Neural progenitor cell (in vitro differentiated cells): ENCODE measurements at regions not wholly inside any gene's neighbourhood (a gene's known extent, or its start where the extent isn't known, plus 50 kb on each side); places are given as distances from the start of the nearest gene placed in this dataset.

ENCODE experiments used
- DNase-seq: peaks from one replicate; pipeline ENCODE4 v3.0.0-alpha.2; 2016; ENCODE audit warnings: low spot score
- H2AFZ ChIP-seq: fragments of 200-600 bp; sonication (generic); replicated peaks from 2 replicates; pipeline ENCODE4 v1.6.1; 2016; ENCODE audit warnings: antibody characterized with exemption
- H3F3A ChIP-seq: fragments of 200-600 bp; sonication (generic); 2 replicates; pipeline ENCODE4 v1.6.1; 2016; ENCODE audit warnings: antibody characterized with exemption, low read depth
- H3K27ac ChIP-seq: fragments of 200-600 bp; sonication (generic); 2 replicates; pipeline ENCODE4 v1.5.1; 2016; ENCODE audit warnings: mild to moderate bottlenecking
- H3K27me3 ChIP-seq: fragments of 200-600 bp; sonication (generic); 2 replicates; pipeline ENCODE4 v1.6.1; 2016; ENCODE audit warnings: mild to moderate bottlenecking, moderate library complexity
- H3K36me3 ChIP-seq: fragments of 200-600 bp; sonication (generic); 2 replicates; pipeline ENCODE4 v1.5.1; 2016
- H3K4me1 ChIP-seq: fragments of 200-600 bp; sonication (generic); 2 replicates; pipeline ENCODE4 v1.6.1; 2016; ENCODE audit warnings: mixed run types
- H3K4me2 ChIP-seq: fragments of 200-600 bp; sonication (generic); 2 replicates; pipeline ENCODE4 v1.6.1; 2016
- H3K4me3 ChIP-seq: fragments of 200-600 bp; sonication (generic); 2 replicates; pipeline ENCODE4 v1.5.1; 2016
- H3K79me2 ChIP-seq: fragments of 200-600 bp; sonication (generic); 2 replicates; pipeline ENCODE4 v1.6.1; 2016; ENCODE audit warnings: low read depth
- H3K9ac ChIP-seq: fragments of 200-600 bp; sonication (generic); 2 replicates; pipeline ENCODE4 v1.6.1; 2016
- H3K9me3 ChIP-seq: fragments of 200-600 bp; sonication (generic); 2 replicates; pipeline ENCODE4 v1.5.1; 2016; ENCODE audit warnings: low read depth
- H4K20me1 ChIP-seq: fragments of 200-600 bp; sonication (generic); 2 replicates; pipeline ENCODE4 v1.6.1; 2016; ENCODE audit warnings: low read depth
- H3K27ac Mint-ChIP-seq: 3 replicates; pipeline ENCODE4 v1.8.0; 2021; ENCODE audit warnings: mixed read lengths
- H3K27me3 Mint-ChIP-seq: 2 replicates; pipeline ENCODE4 v1.8.0; 2022; ENCODE audit warnings: low read depth, mild to moderate bottlenecking, inconsistent platforms, moderate library complexity, mixed read lengths; ENCODE audit not compliant: insufficient read depth
- H3K36me3 Mint-ChIP-seq: 3 replicates; pipeline ENCODE4 v1.8.0; 2021; ENCODE audit warnings: mixed read lengths
- H3K4me1 Mint-ChIP-seq: 3 replicates; pipeline ENCODE4 v1.8.0; 2021; ENCODE audit warnings: mixed read lengths
- H3K4me3 Mint-ChIP-seq: 3 replicates; pipeline ENCODE4 v1.8.0; 2021; ENCODE audit warnings: mild to moderate bottlenecking, moderate library complexity, mixed read lengths
- H3K9me3 Mint-ChIP-seq: 3 replicates; pipeline ENCODE4 v1.8.0; 2020; ENCODE audit warnings: mixed read lengths
- EZH2 ChIP-seq: fragments of 200-600 bp; sonication (generic); IDR thresholded peaks from 2 replicates; pipeline ENCODE4 v1.6.1; 2017; ENCODE audit warnings: antibody characterized with exemption, mild to moderate bottlenecking, moderate library complexity
- EZH2phosphoT487 ChIP-seq: fragments of 200-600 bp; sonication (generic); IDR thresholded peaks from 2 replicates; pipeline ENCODE4 v1.6.1; 2017; ENCODE audit warnings: antibody characterized with exemption
- TF ChIP-seq, protein P1 (sequence below): fragments of 200-600 bp; sonication (generic); IDR thresholded peaks from 2 replicates; pipeline ENCODE4 v1.5.1; 2017; ENCODE audit warnings: antibody characterized with exemption, mild to moderate bottlenecking

DNA sequence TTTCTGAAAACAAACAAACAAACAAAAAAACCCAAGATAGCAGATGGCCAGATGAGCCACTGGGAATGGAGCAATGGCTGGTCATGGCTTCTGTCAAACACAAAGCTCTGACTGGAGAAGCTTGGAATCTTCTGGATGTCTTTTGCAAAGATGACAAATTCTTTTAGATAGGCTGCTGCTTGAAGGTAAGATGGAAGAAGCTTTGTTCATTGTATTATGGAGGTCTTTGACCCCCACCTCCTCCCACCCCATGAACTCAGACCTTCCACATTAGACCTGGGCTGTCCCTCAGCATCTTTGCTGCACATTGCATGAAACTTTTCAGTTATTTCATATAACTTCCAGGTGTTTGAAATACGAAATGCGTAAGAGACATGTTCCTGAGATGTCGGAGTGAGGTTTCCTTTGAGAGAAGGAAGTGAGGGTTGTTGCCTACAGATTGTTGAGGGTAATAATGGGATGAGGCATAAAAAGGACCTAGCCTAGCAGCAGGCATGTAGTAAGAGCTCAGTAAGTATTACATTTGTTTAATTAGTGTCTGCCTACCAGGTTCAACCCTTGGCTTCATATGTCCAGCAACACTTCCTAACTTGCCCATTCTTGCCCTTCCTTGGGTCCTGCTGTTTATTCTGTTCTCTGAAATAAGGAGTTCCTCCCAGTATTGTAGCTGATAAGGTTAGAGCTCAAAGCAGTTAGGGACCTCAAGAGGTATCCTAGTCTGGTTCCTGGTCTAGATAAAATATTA is 51.4 kb upstream of the IER3 start:
- Histone ChIP-seq H3K4me3 (no peak overlapping the region), H4K20me1 (no peaks in the 10 kb centered on the region), H3K4me1 (no peaks in the 10 kb centered on the region), H3K79me2 (no peaks in the 10 kb centered on the region), H3F3A (peaks cover 4% of the 10 kb centered on the region), H3K4me2 (no peak overlapping the region), H3K9me3 (no peaks in the 10 kb centered on the region), H3K36me3 (no peaks in the 10 kb centered on the region), H3K27me3 (no peaks in the 10 kb centered on the region), H3K27ac (no peak overlapping the region), H2AFZ (no peak overlapping the region), H3K9ac (no peak overlapping the region)
- no peaks in the 10 kb centered on the region for H3K27me3 Mint-ChIP-seq
- H3K9me3 Mint-ChIP-seq: no peaks in the 10 kb centered on the region
- no peak for DNase-seq
- TF ChIP-seq EZH2phosphoT487 (no peak), EZH2 (no peak)
- TF ChIP-seq, protein P1, sequence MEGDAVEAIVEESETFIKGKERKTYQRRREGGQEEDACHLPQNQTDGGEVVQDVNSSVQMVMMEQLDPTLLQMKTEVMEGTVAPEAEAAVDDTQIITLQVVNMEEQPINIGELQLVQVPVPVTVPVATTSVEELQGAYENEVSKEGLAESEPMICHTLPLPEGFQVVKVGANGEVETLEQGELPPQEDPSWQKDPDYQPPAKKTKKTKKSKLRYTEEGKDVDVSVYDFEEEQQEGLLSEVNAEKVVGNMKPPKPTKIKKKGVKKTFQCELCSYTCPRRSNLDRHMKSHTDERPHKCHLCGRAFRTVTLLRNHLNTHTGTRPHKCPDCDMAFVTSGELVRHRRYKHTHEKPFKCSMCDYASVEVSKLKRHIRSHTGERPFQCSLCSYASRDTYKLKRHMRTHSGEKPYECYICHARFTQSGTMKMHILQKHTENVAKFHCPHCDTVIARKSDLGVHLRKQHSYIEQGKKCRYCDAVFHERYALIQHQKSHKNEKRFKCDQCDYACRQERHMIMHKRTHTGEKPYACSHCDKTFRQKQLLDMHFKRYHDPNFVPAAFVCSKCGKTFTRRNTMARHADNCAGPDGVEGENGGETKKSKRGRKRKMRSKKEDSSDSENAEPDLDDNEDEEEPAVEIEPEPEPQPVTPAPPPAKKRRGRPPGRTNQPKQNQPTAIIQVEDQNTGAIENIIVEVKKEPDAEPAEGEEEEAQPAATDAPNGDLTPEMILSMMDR: no peak
- peaks cover 19% of the 10 kb centered on the region for H3K4me1 Mint-ChIP-seq
- H3K27ac Mint-ChIP-seq: no peak overlapping the region
- no peak overlapping the region for H3K4me3 Mint-ChIP-seq
- no peaks in the 10 kb centered on the region for H3K36me3 Mint-ChIP-seq
